ENCODE measurements at regions not wholly inside any gene's neighbourhood (a gene's known extent, or its start where the extent isn't known, plus 50 kb on each side); places are given as distances from the start of the nearest gene placed in this dataset.
A peak's percentile ranks its signal among the peaks of the same experiment; 100 is the strongest.

DNA sequence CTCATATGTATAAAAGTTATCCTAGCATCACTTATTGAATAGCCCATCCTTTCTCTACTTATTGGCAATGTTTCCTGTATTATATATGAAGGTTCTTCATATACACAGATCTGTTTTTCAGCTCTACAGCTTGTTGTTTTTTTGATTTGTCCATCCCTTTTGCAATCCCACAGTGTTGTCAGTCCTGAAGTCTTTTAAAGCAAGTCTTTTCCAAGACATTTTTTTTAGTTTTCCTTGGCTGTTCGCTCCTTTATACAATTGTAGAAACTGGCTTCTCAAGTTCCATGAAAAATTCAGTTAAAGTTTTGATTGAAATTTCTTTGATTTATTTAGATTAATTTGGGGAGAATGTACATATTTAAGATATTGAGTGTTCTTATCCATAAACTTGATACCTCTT is 295.3 kb upstream of the SORL1-AS1 start:
- Histone ChIP-seq H3F3A (ENCODE audit: insufficient read depth) (no peaks in the 10 kb centered on the region), H3K79me2 (ENCODE audit: insufficient read depth) (no peaks in the 10 kb centered on the region), H3K9me2 (ENCODE audit: insufficient read depth) (0 out of 2 replicates have a peak, but pooled peaks cover 9% of the 10 kb centered on the region), H3K4me1 (ENCODE audit: insufficient read depth) (no peaks in the 10 kb centered on the region), H3K36me3 (ENCODE audit: low read depth) (no peaks in the 10 kb centered on the region), H4K20me1 (ENCODE audit: insufficient read depth) (no peaks in the 10 kb centered on the region), H3K27ac (no peak overlapping the region), H2AFZ (no peak overlapping the region), H3K4me3 (no peak overlapping the region), H3K27me3 (replicated peaks; ENCODE audit: insufficient read depth) (no peaks in the 10 kb centered on the region), H3K9me3 (ENCODE audit: low read depth) (no peaks in the 10 kb centered on the region), H3K9ac (no peak overlapping the region), H3K4me2 (ENCODE audit: unreplicated experiment) (no peak overlapping the region)
- in situ Hi-C loops (cut with MboI), result no loop called here
- WGBS, 2 experiments (ENCODE audit: low coverage in 1 of 2, low lambda C conversion rate in 2 of 2, missing lambda C conversion rate in 2 of 2), result 83 to 86% methylated on average over 1 of the region's 1 CpG
- DNase-seq, result no peak
- no peak for TF ChIP-seq EZH2phosphoT487 (IDR thresholded peaks at IDR 0.05; ENCODE audit: insufficient read depth, low read depth)
- TF ChIP-seq EZH2 (IDR thresholded peaks at IDR 0.05; ENCODE audit: insufficient read depth, poor library complexity, severe bottlenecking), result no peak

DNA sequence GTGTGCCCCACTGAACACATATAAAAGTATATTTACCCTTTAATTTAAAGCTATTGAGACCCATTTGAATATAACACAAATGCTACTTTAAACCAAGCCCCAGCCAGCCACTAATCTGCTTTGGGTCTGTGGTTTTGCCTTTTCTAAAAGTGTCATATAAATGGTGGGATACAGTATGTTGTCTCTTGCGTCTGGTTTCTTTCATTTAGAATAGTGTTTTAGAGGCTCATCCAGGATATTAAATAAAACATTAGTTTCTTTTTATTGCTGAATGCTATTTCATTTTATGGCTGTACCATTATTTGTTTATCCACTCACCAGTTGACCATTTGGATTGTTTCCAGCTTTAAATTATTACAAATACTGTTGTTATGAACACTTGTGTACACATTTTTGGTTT is 290.5 kb upstream of the SORL1-AS1 start:
- Histone ChIP-seq H3K4me3 (no peak overlapping the region), H3F3A (ENCODE audit: insufficient read depth) (no peaks in the 10 kb centered on the region), H3K9me3 (ENCODE audit: low read depth) (no peaks in the 10 kb centered on the region), H3K27ac (no peak overlapping the region), H3K4me1 (ENCODE audit: insufficient read depth) (peaks cover 14% of the 10 kb centered on the region; the same call in 1 of the 2 replicates), H3K36me3 (ENCODE audit: low read depth) (no peaks in the 10 kb centered on the region), H3K9ac (no peak overlapping the region), H3K4me2 (ENCODE audit: unreplicated experiment) (no peak overlapping the region), H3K27me3 (replicated peaks; ENCODE audit: insufficient read depth) (no peaks in the 10 kb centered on the region), H4K20me1 (ENCODE audit: insufficient read depth) (no peaks in the 10 kb centered on the region), H3K9me2 (ENCODE audit: insufficient read depth) (no peaks in the 10 kb centered on the region), H3K79me2 (ENCODE audit: insufficient read depth) (no peaks in the 10 kb centered on the region), H2AFZ (no peak overlapping the region)
- no peak for TF ChIP-seq EZH2 (IDR thresholded peaks at IDR 0.05; ENCODE audit: insufficient read depth, poor library complexity, severe bottlenecking)
- TF ChIP-seq EZH2phosphoT487 (IDR thresholded peaks at IDR 0.05; ENCODE audit: insufficient read depth, low read depth), result no peak
- 94 to 100% methylated on average over 1 of the region's 1 CpG for WGBS, 2 experiments (ENCODE audit: low coverage in 1 of 2, low lambda C conversion rate in 2 of 2, missing lambda C conversion rate in 2 of 2)
- in situ Hi-C loops (cut with MboI), result no loop called here
- DNase-seq, result no peak

DNA sequence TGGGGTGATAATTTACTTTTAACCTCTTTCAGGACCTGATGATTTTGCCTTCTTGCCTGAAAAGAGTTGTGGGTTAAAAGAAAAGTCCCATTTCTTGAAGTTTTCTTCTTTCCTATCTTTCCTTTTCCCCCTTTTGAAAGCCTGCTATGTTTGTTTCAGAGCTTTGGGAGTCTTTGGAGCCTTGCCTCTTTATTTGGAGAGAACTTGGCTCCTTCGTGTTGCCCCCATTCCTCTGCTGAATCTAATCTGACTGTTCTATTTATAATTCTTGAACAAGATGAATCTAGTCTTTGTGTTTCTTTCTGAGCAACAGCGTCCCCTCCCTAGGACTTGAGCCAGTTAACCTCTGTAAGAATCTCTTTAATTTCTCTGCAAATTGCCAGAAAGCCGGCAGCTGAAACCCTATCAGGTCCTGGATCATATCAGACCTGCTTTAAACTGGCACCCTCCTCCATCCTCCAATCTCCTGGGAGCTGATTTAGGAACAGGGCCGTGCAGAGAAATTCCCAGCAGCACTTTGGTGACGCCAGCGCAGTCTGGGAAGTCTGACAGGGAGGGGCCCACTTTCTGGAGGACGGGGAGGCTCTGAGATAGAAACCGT is 289.1 kb upstream of the SORL1-AS1 start:
- Histone ChIP-seq H3K79me2 (ENCODE audit: insufficient read depth) (no peaks in the 10 kb centered on the region), H2AFZ (peak overlapping the region; percentile 89), H3K9me3 (ENCODE audit: low read depth) (no peaks in the 10 kb centered on the region), H3F3A (ENCODE audit: insufficient read depth) (no peaks in the 10 kb centered on the region), H3K4me1 (ENCODE audit: insufficient read depth) (peaks cover 14% of the 10 kb centered on the region; the same call in 1 of the 2 replicates), H3K27me3 (replicated peaks; ENCODE audit: insufficient read depth) (no peaks in the 10 kb centered on the region), H4K20me1 (ENCODE audit: insufficient read depth) (no peaks in the 10 kb centered on the region), H3K27ac (peak overlapping the region; percentile 47), H3K4me3 (no peak overlapping the region), H3K9ac (peak overlapping the region; percentile 55), H3K9me2 (ENCODE audit: insufficient read depth) (no peaks in the 10 kb centered on the region), H3K36me3 (ENCODE audit: low read depth) (no peaks in the 10 kb centered on the region), H3K4me2 (ENCODE audit: unreplicated experiment) (peak overlapping the region; percentile 65)
- DNase-seq, result peak; percentile 59
- 19% methylated on average over 8 of the region's 8 CpGs for WGBS, 2 experiments (ENCODE audit: low coverage in 1 of 2, low lambda C conversion rate in 2 of 2, missing lambda C conversion rate in 2 of 2)
- TF ChIP-seq EZH2phosphoT487 (IDR thresholded peaks at IDR 0.05; ENCODE audit: insufficient read depth, low read depth), result no peak
- no peak for TF ChIP-seq EZH2 (IDR thresholded peaks at IDR 0.05; ENCODE audit: insufficient read depth, poor library complexity, severe bottlenecking)
- in situ Hi-C loops (cut with MboI), result no loop called here

DNA sequence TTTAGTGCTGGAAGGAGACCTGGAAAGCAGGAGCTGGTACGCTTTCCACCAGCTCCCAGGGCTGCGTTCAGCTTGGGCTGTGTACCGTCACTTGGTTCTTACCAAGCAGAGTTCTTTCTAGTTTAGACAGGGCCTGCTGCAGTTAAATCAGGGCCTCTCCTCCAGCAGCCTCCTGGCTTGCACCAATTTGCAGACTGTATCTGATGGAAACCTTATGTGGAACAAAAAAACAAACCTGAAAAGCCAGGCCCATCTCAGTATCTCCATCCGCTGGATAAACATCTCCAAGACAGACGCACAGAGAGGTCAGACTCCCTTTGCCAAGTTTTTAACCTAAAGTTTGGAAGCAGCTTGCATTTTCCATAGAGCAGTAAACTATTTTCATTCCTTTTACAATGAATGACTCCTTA is 288.6 kb upstream of the SORL1-AS1 start:
- peak; percentile 11 for DNase-seq
- no peaks in the 10 kb centered on the region for H3F3A ChIP-seq (ENCODE audit: insufficient read depth)
- H3K36me3 ChIP-seq (ENCODE audit: low read depth), result no peaks in the 10 kb centered on the region
- peak overlapping the region; percentile 89 for H2AFZ ChIP-seq
- H3K79me2 ChIP-seq (ENCODE audit: insufficient read depth), result no peaks in the 10 kb centered on the region
- H4K20me1 ChIP-seq (ENCODE audit: insufficient read depth), result no peaks in the 10 kb centered on the region
- in situ Hi-C loops (cut with MboI), result no loop called here
- H3K4me2 ChIP-seq (ENCODE audit: unreplicated experiment), result peak overlapping the region; percentile 65
- peak overlapping the region; percentile 47 for H3K27ac ChIP-seq
- H3K27me3 ChIP-seq (replicated peaks; ENCODE audit: insufficient read depth), result no peaks in the 10 kb centered on the region
- no peak for TF ChIP-seq EZH2 (IDR thresholded peaks at IDR 0.05; ENCODE audit: insufficient read depth, poor library complexity, severe bottlenecking)
- no peak for TF ChIP-seq EZH2phosphoT487 (IDR thresholded peaks at IDR 0.05; ENCODE audit: insufficient read depth, low read depth)
- H3K9me2 ChIP-seq (ENCODE audit: insufficient read depth), result no peaks in the 10 kb centered on the region
- H3K9me3 ChIP-seq (ENCODE audit: low read depth), result no peaks in the 10 kb centered on the region
- H3K4me3 ChIP-seq, result no peak overlapping the region
- H3K4me1 ChIP-seq (ENCODE audit: insufficient read depth), result peaks cover 14% of the 10 kb centered on the region; the same call in 1 of the 2 replicates
- 52% methylated on average over 5 of the region's 5 CpGs for WGBS, 2 experiments (ENCODE audit: low coverage in 1 of 2, low lambda C conversion rate in 2 of 2, missing lambda C conversion rate in 2 of 2)
- H3K9ac ChIP-seq, result peak overlapping the region; percentile 55

Measured in GM23248 (cell line).